HFFc6 (cell line): ENCODE measurements at regions not wholly inside any gene's neighbourhood (a gene's known extent, or its start where the extent isn't known, plus 50 kb on each side); places are given as distances from the start of the nearest gene placed in this dataset.

Experiments
- DNase-seq: peaks from one replicate; pipeline ENCODE4 v3.0.0-alpha.2; 2018
- H3K27ac Mint-ChIP-seq: 2 replicates; pipeline ENCODE4 v1.8.0; 2020; ENCODE audit warnings: mild to moderate bottlenecking, mixed read lengths
- H3K27me3 Mint-ChIP-seq: 2 replicates; pipeline ENCODE4 v1.8.0; 2021; ENCODE audit warnings: mild to moderate bottlenecking, moderate library complexity, mixed read lengths; ENCODE audit not compliant: insufficient read depth
- H3K36me3 Mint-ChIP-seq: 2 replicates; pipeline ENCODE4 v1.8.0; 2021; ENCODE audit warnings: low read depth, mixed read lengths
- H3K4me1 Mint-ChIP-seq: 2 replicates; pipeline ENCODE4 v1.8.0; 2020; ENCODE audit warnings: low read depth, mixed read lengths
- H3K4me3 Mint-ChIP-seq: 2 replicates; pipeline ENCODE4 v1.8.0; 2020; ENCODE audit warnings: mild to moderate bottlenecking, moderate library complexity, mixed read lengths
- H3K9me3 Mint-ChIP-seq: 2 replicates; pipeline ENCODE4 v1.8.0; 2020; ENCODE audit warnings: mild to moderate bottlenecking, mixed read lengths
- TF ChIP-seq, protein P1 (sequence below): fragments of 200-600 bp; sonication (generic); IDR thresholded peaks from 2 replicates; pipeline ENCODE4 v1.5.0; 2021; ENCODE audit warnings: antibody characterized with exemption, mild to moderate bottlenecking

DNA sequence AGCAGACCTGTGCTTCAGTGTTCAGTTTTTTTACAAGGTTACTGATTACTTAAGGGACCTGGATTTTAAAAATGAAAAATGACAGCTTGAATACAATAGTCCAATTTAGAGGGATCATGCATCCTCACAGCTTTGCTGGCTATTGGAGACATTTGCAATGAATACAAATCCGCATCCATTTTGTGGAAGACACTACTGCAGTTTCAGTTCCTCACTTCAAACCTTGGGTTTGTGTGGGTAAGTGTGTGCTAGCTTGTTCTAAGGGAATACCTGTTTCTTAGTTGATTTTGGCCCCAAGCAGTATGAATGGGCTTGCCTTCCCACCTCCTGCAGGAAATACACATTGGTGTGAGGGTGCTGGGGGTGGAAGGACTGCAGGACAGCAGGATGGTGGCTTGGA lies 222.4 kb downstream of the OLFM4 start:
- H3K36me3 Mint-ChIP-seq, result no peaks in the 10 kb centered on the region
- H3K4me3 Mint-ChIP-seq, result no peak overlapping the region
- no peak for DNase-seq
- H3K9me3 Mint-ChIP-seq, result no peaks in the 10 kb centered on the region
- H3K4me1 Mint-ChIP-seq, result no peaks in the 10 kb centered on the region
- H3K27me3 Mint-ChIP-seq, result peaks cover 2% of the 10 kb centered on the region
- TF ChIP-seq, protein P1, sequence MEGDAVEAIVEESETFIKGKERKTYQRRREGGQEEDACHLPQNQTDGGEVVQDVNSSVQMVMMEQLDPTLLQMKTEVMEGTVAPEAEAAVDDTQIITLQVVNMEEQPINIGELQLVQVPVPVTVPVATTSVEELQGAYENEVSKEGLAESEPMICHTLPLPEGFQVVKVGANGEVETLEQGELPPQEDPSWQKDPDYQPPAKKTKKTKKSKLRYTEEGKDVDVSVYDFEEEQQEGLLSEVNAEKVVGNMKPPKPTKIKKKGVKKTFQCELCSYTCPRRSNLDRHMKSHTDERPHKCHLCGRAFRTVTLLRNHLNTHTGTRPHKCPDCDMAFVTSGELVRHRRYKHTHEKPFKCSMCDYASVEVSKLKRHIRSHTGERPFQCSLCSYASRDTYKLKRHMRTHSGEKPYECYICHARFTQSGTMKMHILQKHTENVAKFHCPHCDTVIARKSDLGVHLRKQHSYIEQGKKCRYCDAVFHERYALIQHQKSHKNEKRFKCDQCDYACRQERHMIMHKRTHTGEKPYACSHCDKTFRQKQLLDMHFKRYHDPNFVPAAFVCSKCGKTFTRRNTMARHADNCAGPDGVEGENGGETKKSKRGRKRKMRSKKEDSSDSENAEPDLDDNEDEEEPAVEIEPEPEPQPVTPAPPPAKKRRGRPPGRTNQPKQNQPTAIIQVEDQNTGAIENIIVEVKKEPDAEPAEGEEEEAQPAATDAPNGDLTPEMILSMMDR, result no peak
- no peak overlapping the region for H3K27ac Mint-ChIP-seq

DNA sequence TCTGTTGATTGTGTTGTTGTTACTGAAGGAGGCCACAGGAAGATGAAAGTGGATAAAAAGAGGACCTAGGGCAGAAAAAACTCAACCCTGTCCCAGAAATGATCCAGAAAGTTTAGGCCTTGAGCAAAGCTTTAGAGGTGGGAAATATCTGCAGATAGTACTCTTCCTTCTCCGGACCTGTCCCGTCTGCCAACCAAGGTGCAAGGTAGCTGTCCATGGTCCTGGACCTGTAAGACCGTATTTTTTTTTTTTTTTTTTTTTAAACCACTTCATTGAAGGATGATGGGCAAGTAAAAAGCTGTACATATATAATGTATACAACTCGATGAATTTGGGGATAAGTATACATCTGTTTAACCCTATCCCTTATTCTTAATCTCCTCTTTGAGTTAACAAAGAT lies 225.9 kb downstream of the OLFM4 start:
- TF ChIP-seq, protein P1, result no peak
- Mint-ChIP-seq H3K27me3 (no peaks in the 10 kb centered on the region; the same call in 1 of the 2 replicates), H3K36me3 (no peaks in the 10 kb centered on the region), H3K9me3 (peaks cover 8% of the 10 kb centered on the region; the same call in 1 of the 2 replicates), H3K4me3 (no peak overlapping the region), H3K27ac (no peak overlapping the region), H3K4me1 (no peaks in the 10 kb centered on the region)
- no peak for DNase-seq

DNA sequence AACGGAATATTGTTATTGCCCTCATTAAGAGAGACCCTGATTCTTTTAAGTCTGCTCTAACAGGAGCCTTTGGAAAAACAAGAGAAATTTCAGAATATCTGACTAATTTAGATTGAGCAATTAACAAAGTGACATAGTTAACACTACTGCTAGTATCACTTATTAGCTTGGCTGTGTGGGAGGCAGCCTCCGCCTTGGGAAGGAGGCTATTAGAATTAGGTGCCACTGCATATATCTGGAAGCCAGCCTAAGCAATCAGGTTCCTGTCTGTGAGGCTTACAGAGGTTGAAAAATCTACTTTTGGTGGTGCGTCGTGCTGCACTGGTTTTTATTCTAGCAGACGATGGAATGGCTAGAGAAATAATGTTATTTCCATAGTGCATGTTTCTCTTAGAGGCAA lies 227.2 kb downstream of the OLFM4 start:
- DNase-seq, result no peak
- H3K9me3 Mint-ChIP-seq, result peaks cover 19% of the 10 kb centered on the region
- H3K27ac Mint-ChIP-seq, result no peak overlapping the region
- no peaks in the 10 kb centered on the region for H3K36me3 Mint-ChIP-seq
- H3K4me1 Mint-ChIP-seq, result no peaks in the 10 kb centered on the region
- no peaks in the 10 kb centered on the region; the same call in 1 of the 2 replicates for H3K27me3 Mint-ChIP-seq
- no peak overlapping the region for H3K4me3 Mint-ChIP-seq
- TF ChIP-seq, protein P1, result no peak

DNA sequence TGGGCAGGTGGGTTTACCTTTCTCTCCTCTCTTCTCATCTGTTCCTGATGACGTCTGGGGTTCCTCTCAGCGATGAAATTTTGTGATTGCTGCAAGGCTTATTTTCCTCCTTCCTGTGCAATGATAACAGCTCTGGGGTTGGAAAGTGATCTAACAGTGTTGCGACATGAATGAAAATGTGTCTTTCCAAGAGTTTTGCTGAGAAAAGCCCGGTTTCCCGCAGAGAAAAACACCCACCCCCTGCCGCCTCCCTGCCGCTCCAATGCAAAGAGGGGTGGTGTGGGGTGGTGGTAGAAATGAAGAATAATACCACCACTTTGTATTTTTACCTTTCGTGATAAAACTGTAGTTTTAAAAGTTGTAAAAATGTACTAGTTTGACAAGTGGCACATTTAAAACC lies 232.0 kb downstream of the OLFM4 start:
- Mint-ChIP-seq H3K9me3 (peaks cover 44% of the 10 kb centered on the region), H3K36me3 (no peaks in the 10 kb centered on the region), H3K27ac (no peak overlapping the region), H3K27me3 (no peaks in the 10 kb centered on the region; the same call in 1 of the 2 replicates), H3K4me3 (no peak overlapping the region), H3K4me1 (no peaks in the 10 kb centered on the region)
- TF ChIP-seq, protein P1, result no peak
- no peak for DNase-seq

DNA sequence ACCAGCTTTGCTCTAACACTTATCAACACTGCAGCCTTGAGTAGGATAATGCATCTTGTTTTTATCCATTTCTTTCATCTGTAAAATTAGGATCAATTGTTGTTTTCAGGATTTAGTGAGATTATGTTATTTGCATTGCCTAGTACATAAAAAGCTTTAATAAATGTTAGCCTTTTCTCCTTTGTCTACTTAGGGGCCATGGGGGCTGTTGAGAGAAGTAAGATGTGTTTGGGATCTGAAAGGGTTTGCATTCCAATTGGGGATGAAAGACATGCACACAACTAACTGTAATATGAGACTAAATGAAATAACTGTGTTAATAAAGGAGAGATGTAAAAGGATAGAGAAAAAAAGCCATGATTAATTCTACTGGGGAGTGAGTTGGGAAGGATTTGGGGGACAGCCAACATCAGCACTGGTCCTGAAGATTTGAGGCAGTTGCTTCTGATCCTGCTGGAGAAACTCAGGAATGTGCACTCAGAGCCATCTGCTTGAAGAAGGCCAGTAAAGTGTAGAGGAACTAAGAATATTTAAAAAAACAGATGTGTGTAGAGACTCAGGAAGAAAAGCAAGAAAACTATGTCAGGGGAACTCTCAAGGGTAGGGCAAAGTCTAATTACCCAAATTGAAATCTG lies 236.3 kb downstream of the OLFM4 start:
- Mint-ChIP-seq H3K27me3 (no peaks in the 10 kb centered on the region), H3K9me3 (peaks cover 63% of the 10 kb centered on the region), H3K27ac (no peak overlapping the region), H3K4me1 (no peaks in the 10 kb centered on the region), H3K4me3 (no peak overlapping the region), H3K36me3 (no peaks in the 10 kb centered on the region)
- no peak for DNase-seq
- TF ChIP-seq, protein P1, result no peak

DNA sequence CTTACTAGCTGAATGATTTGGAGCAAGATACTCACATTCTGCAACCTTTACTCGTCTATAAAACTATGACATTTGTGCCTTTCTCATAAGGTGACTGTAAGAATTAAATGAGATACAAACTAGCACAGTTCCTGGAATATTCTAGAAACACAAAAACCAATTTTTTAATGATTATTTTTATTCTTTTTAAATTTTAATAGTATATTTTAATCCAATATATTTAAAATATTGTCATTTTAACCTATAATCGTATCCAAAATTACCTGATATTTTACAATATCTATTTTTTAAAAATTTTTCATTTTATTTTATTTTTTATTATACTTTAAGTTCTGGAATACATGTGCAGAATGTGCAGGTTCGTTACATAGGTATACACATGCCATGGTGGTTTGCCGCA lies 238.1 kb downstream of the OLFM4 start:
- Mint-ChIP-seq H3K4me3 (no peak overlapping the region), H3K9me3 (peaks cover 67% of the 10 kb centered on the region), H3K27ac (no peak overlapping the region), H3K36me3 (no peaks in the 10 kb centered on the region), H3K4me1 (no peaks in the 10 kb centered on the region), H3K27me3 (no peaks in the 10 kb centered on the region)
- DNase-seq, result no peak
- TF ChIP-seq, protein P1, result no peak
